HK-2 (cell line): ENCODE measurements at regions not wholly inside any gene's neighbourhood (a gene's known extent, or its start where the extent isn't known, plus 50 kb on each side); places are given as distances from the start of the nearest gene placed in this dataset.
A peak's percentile ranks its signal among the peaks of the same experiment; 100 is the strongest.

Experiments
- DNase-seq: peaks from one replicate; pipeline ENCODE4 v3.0.0-alpha.2; 2018; ENCODE audit not compliant: unreplicated experiment

- no peak for DNase-seq
Observed at GRCh38 chr4:30450474-30450873, 269.7 kb upstream of the PCDH7 start.

GRCh38 chr4:30454504-30454903 lies 265.7 kb upstream of the PCDH7 start:
- DNase-seq, result no peak

GRCh38 chr4:30456716-30457115 lies 263.5 kb upstream of the PCDH7 start:
- DNase-seq, result no peak

- DNase-seq, result no peak
Observed at GRCh38 chr4:30460818-30461217, 259.4 kb upstream of the PCDH7 start.

DNA sequence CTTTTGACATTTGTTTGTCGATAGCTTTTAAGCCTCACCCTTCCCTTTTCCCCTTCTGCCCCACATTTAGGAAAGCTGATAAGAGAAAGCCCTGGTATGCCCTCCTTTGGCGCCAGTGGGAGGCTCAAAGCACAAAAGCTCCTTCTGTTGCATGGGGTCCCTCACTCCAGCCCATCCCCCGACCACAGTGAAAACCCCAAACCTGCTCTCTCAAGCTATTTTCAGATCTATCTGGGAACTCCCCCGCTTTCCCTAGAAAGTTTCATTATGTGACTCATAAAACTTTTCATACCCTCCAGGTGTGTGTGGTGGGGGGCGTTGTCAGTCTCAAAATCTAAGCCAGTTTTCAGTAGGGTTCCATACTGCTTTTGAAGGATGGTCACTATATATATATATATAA lies 259.0 kb upstream of the PCDH7 start:
- no peak for DNase-seq

GRCh38 chr4:30462445-30463090 lies 257.6 kb upstream of the PCDH7 start:
- no peak for DNase-seq

DNA sequence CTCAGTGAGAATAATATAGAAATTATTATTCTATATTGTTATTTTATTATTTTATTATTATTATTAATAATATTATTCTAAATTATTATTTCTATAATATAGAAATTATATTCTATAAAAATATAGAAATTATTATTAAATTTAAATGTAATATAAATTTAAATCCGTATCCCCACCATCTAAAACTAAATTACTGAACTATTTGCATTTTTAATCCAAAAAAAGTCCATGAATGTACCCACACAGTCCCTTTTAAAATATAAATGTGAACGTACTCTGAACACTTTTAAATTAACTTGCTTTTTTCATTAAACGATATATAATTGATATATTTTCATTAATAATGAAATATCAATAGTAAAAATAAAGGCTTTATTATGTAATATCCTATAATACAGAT lies 248.3 kb upstream of the PCDH7 start:
- DNase-seq, result no peak

GRCh38 chr4:30473225-30473624 lies 246.9 kb upstream of the PCDH7 start:
- no peak for DNase-seq

DNA sequence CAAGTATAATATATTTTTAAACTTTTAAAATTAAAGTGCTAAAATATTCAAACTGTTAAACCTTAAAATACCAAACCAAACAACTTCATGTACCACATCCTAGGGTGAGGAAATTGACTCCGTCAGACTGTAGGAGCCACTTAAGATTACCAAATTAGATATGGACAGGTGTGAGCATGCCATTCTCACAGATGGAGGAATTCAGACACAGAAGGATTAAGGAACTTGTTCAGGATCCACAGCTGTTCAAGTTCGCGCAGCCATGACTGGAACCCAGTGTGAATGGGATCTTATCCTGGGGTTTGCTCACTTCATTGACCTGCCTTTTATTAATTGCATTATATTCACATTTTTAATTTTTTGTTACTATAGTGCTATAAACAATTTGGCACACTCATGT lies 224.9 kb upstream of the PCDH7 start:
- no peak for DNase-seq

GRCh38 chr4:30495651-30496310 lies 224.4 kb upstream of the PCDH7 start:
- no peak for DNase-seq

- DNase-seq, result no peak
Observed at GRCh38 chr4:30511751-30512150, 208.4 kb upstream of the PCDH7 start.

DNA sequence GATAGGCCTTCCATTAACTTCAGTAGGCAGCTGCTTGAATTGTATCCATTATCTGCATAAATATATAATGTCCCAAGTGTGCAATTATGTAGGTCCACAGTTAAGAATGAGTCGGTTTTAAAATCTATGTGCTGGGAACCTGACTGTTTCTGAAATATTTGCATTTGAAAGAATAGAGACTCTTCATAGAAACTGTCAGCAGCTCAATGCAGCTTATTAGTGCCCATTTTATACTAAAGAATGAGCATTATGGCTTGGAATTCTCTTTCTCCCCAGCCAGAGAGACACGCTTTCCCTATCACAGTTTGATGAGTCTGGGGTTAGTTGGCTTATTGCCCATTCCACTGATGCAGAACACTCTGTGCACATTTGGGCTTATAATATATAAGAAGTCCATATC lies 202.0 kb upstream of the PCDH7 start:
- DNase-seq, result no peak

- no peak for DNase-seq
Observed at GRCh38 chr4:30525662-30526315, 194.4 kb upstream of the PCDH7 start.

- DNase-seq, result no peak
Observed at GRCh38 chr4:30535255-30535654, 184.9 kb upstream of the PCDH7 start.

- no peak for DNase-seq
Observed at GRCh38 chr4:30536231-30536630, 183.9 kb upstream of the PCDH7 start.

DNA sequence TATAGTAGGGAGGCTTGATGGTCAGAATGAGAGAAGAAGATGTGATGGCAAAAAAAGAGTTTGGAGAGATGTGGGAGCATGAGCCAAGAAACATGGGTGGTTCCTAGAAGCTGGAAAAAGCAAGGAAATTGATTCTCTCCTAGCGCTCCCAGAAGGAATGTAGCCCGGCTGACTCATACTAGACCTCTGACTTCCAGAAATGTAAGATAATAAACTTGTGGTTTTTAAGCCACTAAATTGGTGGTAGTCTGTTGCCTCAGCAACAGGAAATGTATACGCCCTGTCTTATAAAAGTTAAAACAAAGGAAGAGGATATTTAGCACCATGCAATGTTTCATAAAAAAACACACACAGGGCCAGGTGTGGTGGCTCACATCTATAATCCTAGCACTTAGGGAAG lies 182.7 kb upstream of the PCDH7 start:
- peak; percentile 17 for DNase-seq

DNA sequence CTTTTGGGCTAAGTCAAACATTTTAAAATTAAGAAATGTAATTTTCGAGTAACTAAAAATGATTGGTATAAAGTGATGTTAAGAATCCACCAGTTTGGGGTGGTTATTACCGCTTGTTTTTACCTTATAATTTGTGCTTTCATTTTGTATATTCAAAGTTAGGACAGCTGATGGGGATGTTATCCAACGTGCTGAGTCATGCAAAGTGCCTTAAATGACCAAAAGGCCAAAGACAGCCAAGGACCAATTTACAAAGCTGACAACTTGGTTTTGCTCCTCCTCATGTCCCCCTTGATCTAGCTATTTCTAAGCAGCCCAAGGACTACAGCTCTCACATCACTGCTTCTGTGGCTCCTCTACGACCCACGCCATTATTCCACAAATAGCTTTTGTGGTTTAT lies 181.4 kb upstream of the PCDH7 start:
- no peak for DNase-seq

DNA sequence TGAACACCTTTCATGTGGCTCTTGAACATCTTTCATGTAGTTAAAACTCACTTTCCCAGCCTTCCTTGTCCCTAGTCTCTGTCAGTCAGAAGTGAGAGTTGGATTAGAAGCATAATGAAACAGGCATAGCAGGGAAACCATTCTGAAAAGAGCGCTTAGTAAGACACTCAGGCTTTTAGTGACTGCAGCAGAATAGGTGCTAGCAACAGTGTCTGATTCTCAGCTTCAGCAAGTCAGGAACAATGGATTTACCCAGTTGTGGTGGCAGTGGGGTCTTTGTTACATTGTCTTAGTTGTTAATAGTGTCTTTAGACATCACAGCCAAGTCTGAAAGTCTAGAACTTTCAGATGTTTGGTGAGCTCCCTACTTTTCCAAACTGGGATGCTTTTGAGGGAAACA lies 177.1 kb upstream of the PCDH7 start:
- DNase-seq, result no peak

DNA sequence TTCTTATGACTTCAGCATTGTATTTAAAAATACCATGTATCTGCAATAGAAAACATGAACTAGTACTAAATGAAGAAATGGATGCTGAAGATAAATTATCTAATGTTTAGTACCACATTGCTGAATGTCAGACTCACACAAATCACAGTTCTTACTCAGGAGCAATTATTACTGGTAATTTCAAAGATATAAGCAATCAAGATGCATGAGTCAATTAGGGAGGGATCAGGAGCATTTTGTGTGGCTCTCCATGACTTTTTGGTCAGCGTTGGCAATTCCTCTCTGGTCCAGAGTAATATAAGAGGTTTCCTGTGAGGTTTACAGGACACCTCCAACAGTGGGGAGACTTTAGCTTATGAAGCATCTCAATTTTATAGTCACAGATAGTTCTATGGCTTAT lies 167.0 kb upstream of the PCDH7 start:
- no peak for DNase-seq

GRCh38 chr4:30553706-30554105 lies 166.5 kb upstream of the PCDH7 start:
- DNase-seq, result no peak

GRCh38 chr4:30555775-30556174 lies 164.4 kb upstream of the PCDH7 start:
- DNase-seq, result no peak

DNA sequence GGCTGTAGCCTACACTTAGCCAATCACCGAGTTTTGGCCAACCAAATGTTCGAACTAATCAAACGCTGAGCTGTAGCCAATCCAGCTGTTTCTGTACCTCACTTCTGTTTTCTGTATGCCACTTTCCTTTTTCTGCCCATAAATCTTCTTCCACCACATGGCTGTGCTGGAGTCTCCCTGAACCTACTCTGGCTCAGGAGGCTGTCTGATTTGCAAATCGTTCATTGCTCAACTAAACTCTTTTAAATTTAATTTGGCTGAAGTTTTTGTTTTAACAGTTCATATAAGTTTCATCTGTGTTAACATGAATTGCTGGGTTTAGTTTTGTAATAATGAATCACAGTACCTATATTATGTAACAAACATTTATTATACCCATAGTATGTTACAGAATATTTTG lies 160.7 kb upstream of the PCDH7 start:
- no peak for DNase-seq

- no peak for DNase-seq
Observed at GRCh38 chr4:30586850-30587249, 133.3 kb upstream of the PCDH7 start.
